Kidney (tissue), 13 donors: ENCODE measurements at regions not wholly inside any gene's neighbourhood (a gene's known extent, or its start where the extent isn't known, plus 50 kb on each side); places are given as distances from the start of the nearest gene placed in this dataset.
"Not testable (repeated sequence)": the region's sequence is repeated elsewhere in the genome, so short reads cannot be mapped to it uniquely, and the experiment has no call there.

Experiments
- DNase-seq, 5 donors: peaks; one replicate each; pipeline ENCODE4 v3.0.0-alpha.2; 2013 to 2020
- FAIRE-seq: peaks from 2 replicates; lab custom pipeline; 2012; peaks lifted over from hg19 to GRCh38; lab: Jason Lieb, UNC
- H3K27ac ChIP-seq, 2 donors: one replicate each; pipeline ENCODE4 v1.7.0; 2013; ENCODE audit warnings: low read depth in 2 of 2, low read length in 2 of 2, inconsistent platforms in 1 of 2
- H3K27me3 ChIP-seq: one replicate; pipeline ENCODE4 v1.7.1; 2013; ENCODE audit warnings: low read length, inconsistent platforms; ENCODE audit not compliant: control insufficient read depth, insufficient read depth
- H3K36me3 ChIP-seq, 3 donors: one replicate each; pipeline versions ENCODE4 v1.7.0 to v1.7.1; 2013; ENCODE audit warnings: low read length in 3 of 3, control low read depth in 1 of 3, inconsistent platforms in 1 of 3; ENCODE audit not compliant: insufficient read depth in 3 of 3, control insufficient read depth in 2 of 3
- H3K4me1 ChIP-seq, 3 donors: one replicate each; pipeline versions ENCODE4 v1.7.0 to v1.7.1; 2013; ENCODE audit warnings: low read length in 3 of 3, inconsistent platforms in 1 of 3, low read depth in 1 of 3; ENCODE audit not compliant: control insufficient read depth in 2 of 3, insufficient read depth in 2 of 3
- H3K4me3 ChIP-seq, 3 donors: one replicate each; pipeline versions ENCODE4 v1.7.0 to v1.8.1; 2013; ENCODE audit warnings: low read length in 3 of 3, control low read depth in 1 of 3, inconsistent platforms in 1 of 3
- H3K9ac ChIP-seq, 3 donors: one replicate each; pipeline versions ENCODE4 v1.7.0 to v1.7.1; 2013; ENCODE audit warnings: low read length in 3 of 3, control low read depth in 1 of 3, inconsistent platforms in 1 of 3
- H3K9me3 ChIP-seq, 3 donors: one replicate each; pipeline versions ENCODE4 v1.7.0 to v1.7.1; 2013; ENCODE audit warnings: low read length in 3 of 3, control low read depth in 1 of 3, inconsistent platforms in 1 of 3; ENCODE audit not compliant: control insufficient read depth in 2 of 3, insufficient read depth in 1 of 3
- intact Hi-C: fragments of 100-400 bp; cut with DNase I; formaldehyde crosslinking; loops from one replicate; pipeline ENCODE4 v1.11.1; 2022
- TF ChIP-seq, protein P1 (sequence below): IDR thresholded peaks from 3 replicates; pipeline ENCODE4 v1.5.1; 2012; ENCODE audit warnings: mild to moderate bottlenecking, moderate library complexity, borderline replicate concordance; ENCODE audit not compliant: insufficient read depth; ENCODE audit errors: extremely low read depth
- donor health status: control.
- donor health status: control.
- donor health status: control.
- donor health status: control.
- donor health status: control.
- donor health status: DM: yes; HTN: yes; CAD: no.
- donor health status: Normal renal cell carcinoma (clear cell type).

DNA sequence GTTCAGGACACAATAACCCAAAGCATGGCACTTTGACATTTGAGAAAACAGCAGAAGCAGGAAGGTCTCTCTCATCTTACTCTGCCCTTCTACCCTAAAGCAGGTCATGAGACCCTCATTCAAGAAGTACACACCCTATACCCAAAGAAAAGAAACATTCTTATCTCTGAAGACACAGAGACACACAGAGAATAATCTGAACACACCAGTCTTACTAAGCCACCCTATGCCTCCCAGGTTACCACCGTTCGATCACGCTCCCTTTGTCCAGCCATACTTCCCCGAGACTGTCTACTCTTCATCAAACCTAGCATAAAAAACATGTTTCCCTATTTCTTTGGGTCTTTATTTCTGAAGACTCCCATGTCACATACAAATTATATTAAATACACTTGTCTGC is 66.5 kb upstream of the ANKRD10 start:
- FAIRE-seq: no peak
- Histone ChIP-seq H3K36me3 (no peaks in the 10 kb centered on the region), H3K9me3 (no peaks in the 10 kb centered on the region), H3K27ac (no peak overlapping the region), H3K27me3 (no peaks in the 10 kb centered on the region), H3K9ac (no peak overlapping the region), H3K4me1 (no peaks in the 10 kb centered on the region), H3K4me3 (no peak overlapping the region)
- TF ChIP-seq, protein P1, sequence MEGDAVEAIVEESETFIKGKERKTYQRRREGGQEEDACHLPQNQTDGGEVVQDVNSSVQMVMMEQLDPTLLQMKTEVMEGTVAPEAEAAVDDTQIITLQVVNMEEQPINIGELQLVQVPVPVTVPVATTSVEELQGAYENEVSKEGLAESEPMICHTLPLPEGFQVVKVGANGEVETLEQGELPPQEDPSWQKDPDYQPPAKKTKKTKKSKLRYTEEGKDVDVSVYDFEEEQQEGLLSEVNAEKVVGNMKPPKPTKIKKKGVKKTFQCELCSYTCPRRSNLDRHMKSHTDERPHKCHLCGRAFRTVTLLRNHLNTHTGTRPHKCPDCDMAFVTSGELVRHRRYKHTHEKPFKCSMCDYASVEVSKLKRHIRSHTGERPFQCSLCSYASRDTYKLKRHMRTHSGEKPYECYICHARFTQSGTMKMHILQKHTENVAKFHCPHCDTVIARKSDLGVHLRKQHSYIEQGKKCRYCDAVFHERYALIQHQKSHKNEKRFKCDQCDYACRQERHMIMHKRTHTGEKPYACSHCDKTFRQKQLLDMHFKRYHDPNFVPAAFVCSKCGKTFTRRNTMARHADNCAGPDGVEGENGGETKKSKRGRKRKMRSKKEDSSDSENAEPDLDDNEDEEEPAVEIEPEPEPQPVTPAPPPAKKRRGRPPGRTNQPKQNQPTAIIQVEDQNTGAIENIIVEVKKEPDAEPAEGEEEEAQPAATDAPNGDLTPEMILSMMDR: no peak
- intact Hi-C loops: no loop called here
- DNase-seq: no peak

DNA sequence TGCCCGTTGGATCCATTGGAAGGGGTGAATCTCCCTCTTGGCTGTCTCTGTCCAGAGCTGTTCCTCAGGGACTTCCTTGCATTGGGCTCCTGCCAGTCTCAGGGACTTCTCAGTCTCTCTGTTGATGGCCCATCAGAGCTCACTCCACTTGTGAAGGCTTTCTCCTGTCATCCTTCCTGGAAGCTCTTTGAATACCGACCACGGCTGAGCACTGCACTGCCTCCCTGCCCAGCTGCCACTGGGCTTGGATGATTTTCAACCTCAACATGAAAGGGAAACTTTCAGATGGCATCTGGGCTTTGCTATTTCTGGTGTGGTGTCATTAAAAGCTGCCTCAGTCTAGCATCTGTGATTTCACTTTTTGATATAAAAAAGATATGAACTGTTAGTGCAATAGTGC is 66.1 kb upstream of the ANKRD10 start:
- H3K4me3 ChIP-seq: no peak overlapping the region
- TF ChIP-seq, protein P1: no peak
- DNase-seq (no peak), FAIRE-seq (no peak)
- H3K27ac ChIP-seq: no peak overlapping the region
- H3K27me3 ChIP-seq: no peaks in the 10 kb centered on the region
- H3K9ac ChIP-seq: no peak overlapping the region
- intact Hi-C loops: no loop called here
- no peaks in the 10 kb centered on the region for H3K36me3 ChIP-seq
- H3K4me1 ChIP-seq: no peaks in the 10 kb centered on the region
- H3K9me3 ChIP-seq: no peaks in the 10 kb centered on the region

GRCh38 chr13:110979149-110979548 is 64.3 kb upstream of the ANKRD10 start:
- H3K27ac ChIP-seq, intact Hi-C loops, H3K4me1 ChIP-seq, FAIRE-seq, DNase-seq, H3K36me3 ChIP-seq, H3K27me3 ChIP-seq, H3K9ac ChIP-seq, H3K9me3 ChIP-seq, H3K4me3 ChIP-seq: not testable (repeated sequence)

DNA sequence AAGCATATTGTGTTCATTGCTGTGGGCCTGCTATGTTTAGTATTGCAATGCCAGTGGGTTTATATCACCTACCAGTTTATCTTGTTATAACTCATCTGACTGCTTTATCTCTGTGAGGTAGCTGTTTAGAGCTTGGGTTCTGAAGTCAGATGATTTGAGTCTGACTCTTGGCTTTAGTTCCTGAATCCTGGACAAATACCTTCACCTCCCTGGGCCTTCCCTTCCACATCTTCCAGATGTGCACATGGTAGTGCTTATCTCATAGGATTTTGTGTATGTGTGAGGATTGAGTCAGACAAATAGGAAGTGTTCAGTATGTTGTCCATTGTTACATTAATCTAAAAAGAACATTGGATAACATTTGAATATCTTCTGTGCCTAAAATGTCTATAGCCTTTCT is 63.5 kb upstream of the ANKRD10 start:
- Histone ChIP-seq H3K4me1 (no peaks in the 10 kb centered on the region), H3K27ac (no peak overlapping the region), H3K9ac (no peak overlapping the region), H3K27me3 (no peaks in the 10 kb centered on the region), H3K9me3 (no peaks in the 10 kb centered on the region), H3K36me3 (no peaks in the 10 kb centered on the region), H3K4me3 (no peak overlapping the region)
- TF ChIP-seq, protein P1: no peak
- FAIRE-seq: no peak
- DNase-seq: no peak
- intact Hi-C loops: no loop called here
